Heart left ventricle (tissue), 16 donors: ENCODE measurements at regions not wholly inside any gene's neighbourhood (a gene's known extent, or its start where the extent isn't known, plus 50 kb on each side); places are given as distances from the start of the nearest gene placed in this dataset.
A peak's percentile ranks its signal among the peaks of the same experiment; 100 is the strongest.

Experiments
- ATAC-seq, 4 donors: fragments of 200-7000 bp; cut with Tn5 transposase; one replicate each; pipeline ENCODE4 v1.9.1; 2020 to 2022; ENCODE audit warnings: moderate library complexity in 4 of 4, mild to moderate bottlenecking in 3 of 4, moderate number of reproducible peaks in 1 of 4
- DNase-seq, 5 donors: peaks; one replicate each; pipeline ENCODE4 v3.0.0-alpha.2; 2020
- H3K27ac ChIP-seq, 12 donors: fragments of 200-600 bp; sonication (generic) in 4 of 12; one replicate each; pipeline versions ENCODE4 v1.5.0 to v1.8.0; 2016 to 2022; ENCODE audit warnings: mild to moderate bottlenecking in 2 of 12
- H3K27me3 ChIP-seq, 9 donors: fragments of 200-600 bp; sonication (generic) in 2 of 9; one replicate each; pipeline versions ENCODE4 v1.5.1 to v1.8.0; 2016 to 2022; ENCODE audit warnings: mild to moderate bottlenecking in 3 of 9
- H3K36me3 ChIP-seq, 9 donors: fragments of 200-600 bp; sonication (generic) in 2 of 9; one replicate each; pipeline versions ENCODE4 v1.5.0 to v1.8.0; 2018 to 2022; ENCODE audit warnings: mild to moderate bottlenecking in 2 of 9
- H3K4me1 ChIP-seq, 12 donors: fragments of 200-600 bp; sonication (generic) in 4 of 12; one replicate each; pipeline versions ENCODE4 v1.5.0 to v1.8.0; 2016 to 2022; ENCODE audit warnings: mild to moderate bottlenecking in 3 of 12
- H3K4me3 ChIP-seq, 12 donors: fragments of 200-600 bp; sonication (generic) in 4 of 12; one replicate each; pipeline versions ENCODE4 v1.5.0 to v1.8.0; 2017 to 2022; ENCODE audit warnings: mild to moderate bottlenecking in 9 of 12, moderate library complexity in 4 of 12
- H3K9me3 ChIP-seq, 12 donors: fragments of 200-600 bp; sonication (generic) in 4 of 12; one replicate each; pipeline versions ENCODE4 v1.5.0 to v1.8.0; 2016 to 2022; ENCODE audit warnings: mild to moderate bottlenecking in 1 of 12
- CTCF ChIP-seq, 12 donors: fragments of 200-600 bp; sonication (generic) in 4 of 12; IDR thresholded peaks; one replicate each; pipeline versions ENCODE4 v1.5.0 to v1.8.0; 2018 to 2022; ENCODE audit warnings: antibody characterized with exemption in 12 of 12, mild to moderate bottlenecking in 5 of 12
- POLR2A ChIP-seq, 2 donors: fragments of 450-650 bp; IDR thresholded peaks; one replicate each; pipeline ENCODE4 v1.6.1; 2017; ENCODE audit warnings: antibody characterized with exemption in 2 of 2, mild to moderate bottlenecking in 2 of 2, moderate library complexity in 2 of 2
- WGBS, 4 donors: extraction: QIAGEN DNeasy Blood & Tissue Kit in 2 of 4; methylation state at CpG; one replicate each; pipeline versions ENCODE4 v1.1.5 to v1.1.7; 2013 to 2018; 5-methylcytosine and 5-hydroxymethylcytosine counted together
- intact Hi-C, 10 donors: fragments of 100-400 bp; cut with DNase I; formaldehyde crosslinking; loops; one replicate each; pipeline versions ENCODE4 v1.11.1 to v1.14.2; 2022
- donor health status: ischemic (EF 13 %, LVEDD 7.1; RV severe dilation, severe dysfunction).
- donor health status: healthy with polysubstance abuse.
- donor health status: DM: no; HTN: yes; CAD: no.
- donor health status: DM: no; HTN: no; CAD: no.
- donor health status: ischemic (EF 25% LVEDD 6.9; RV normal size, moderate dysfunction).
- donor health status: ischemic (EF 25% LVEDD 5.7; RV mildly dilated, moderate dysfunction).
- donor health status: healthy.
- donor health status: DM: yes; HTN: yes; CAD: no.
- donor health status: ischemic (EF 35%, LVEDD 5.7; RV mildly dilated, moderate dysfunction).
- donor health status: nonischemic (EF 11% LVEDD 7.7; RV severe dilation, severe dysfunction).
- donor health status: DM: yes; HTN: yes; CAD: no.
- donor health status: PGD.
- donor health status: ischemic (EF 29% LVEDD 5.4; RV normal size, mild dysfunction).
- donor health status: nonischemic (EF 23%, LVEDD 6.1; RV moderate dilation, normal function).

- TF ChIP-seq POLR2A (IDR thresholded peaks at IDR 0.05) (no peak), CTCF (IDR thresholded peaks at IDR 0.05) (no peak)
- intact Hi-C loops, result no loop called here
- Histone ChIP-seq H3K4me1 (peaks cover 0 to 33% (median 0%) of the 10 kb centered on the region in 12 donors), H3K27me3 (no peaks in the 10 kb centered on the region), H3K36me3 (peaks cover 0 to 14% (median 0%) of the 10 kb centered on the region in 9 donors), H3K4me3 (no peak overlapping the region), H3K27ac (peak overlapping the region in 2 of 12 donors; percentile 27 to 83), H3K9me3 (no peaks in the 10 kb centered on the region)
- ATAC-seq (no peak), DNase-seq (no peak)
- 62 to 69% (median 67%) methylated on average over 12 of the region's 12 CpGs for WGBS, 4 donors
Measured at GRCh38 chr4:20618731-20619130, 81.5 kb upstream of the PACRGL start.

DNA sequence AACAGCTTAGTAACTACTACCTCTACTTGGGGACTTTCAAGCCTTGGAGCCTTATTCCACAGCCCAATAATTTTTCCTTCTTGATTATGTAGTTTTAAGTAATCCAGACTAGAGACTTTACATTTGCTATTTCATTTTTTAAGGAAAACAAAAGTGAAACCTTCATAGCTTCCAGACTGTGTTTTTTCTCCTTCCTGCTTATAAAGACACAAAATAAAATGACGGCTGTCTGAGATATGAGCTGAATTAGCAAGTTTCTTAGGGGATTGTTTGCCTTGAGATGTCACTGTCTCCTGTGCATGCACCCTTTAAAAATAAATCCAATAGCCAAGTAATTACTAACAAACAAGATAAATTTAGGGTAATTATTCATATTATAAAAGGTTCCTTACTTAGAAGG, 78.8 kb upstream of the PACRGL start:
- DNase-seq, result no peak
- H3K27ac ChIP-seq, result peak overlapping the region in 1 of 12 donors; percentile 69
- H3K36me3 ChIP-seq, result peaks cover 0 to 14% (median 0%) of the 10 kb centered on the region in 9 donors
- ATAC-seq, result no peak
- intact Hi-C loops, result no loop called here
- no peaks in the 10 kb centered on the region for H3K27me3 ChIP-seq
- H3K4me1 ChIP-seq, result peaks cover 0 to 48% (median 0%) of the 10 kb centered on the region in 12 donors
- TF ChIP-seq POLR2A (IDR thresholded peaks at IDR 0.05) (no peak), CTCF (IDR thresholded peaks at IDR 0.05) (no peak)
- no peak overlapping the region for H3K4me3 ChIP-seq
- WGBS, 4 donors, result 41 to 51% (median 45%) methylated on average over 1 of the region's 1 CpG
- no peaks in the 10 kb centered on the region for H3K9me3 ChIP-seq

GRCh38 chr4:20622701-20623100, 77.6 kb upstream of the PACRGL start:
- H3K27me3 ChIP-seq, result no peaks in the 10 kb centered on the region
- H3K9me3 ChIP-seq, result no peaks in the 10 kb centered on the region
- 56 to 96% (median 91%) methylated on average over 1 of the region's 1 CpG for WGBS, 4 donors
- DNase-seq (no peak), ATAC-seq (no peak)
- intact Hi-C loops, result no loop called here
- H3K4me1 ChIP-seq, result peaks cover 0 to 46% (median 0%) of the 10 kb centered on the region in 12 donors
- H3K36me3 ChIP-seq, result peaks cover 0 to 9% (median 0%) of the 10 kb centered on the region in 9 donors
- H3K27ac ChIP-seq, result no peak overlapping the region
- TF ChIP-seq POLR2A (IDR thresholded peaks at IDR 0.05), result no peak
- no peak for TF ChIP-seq CTCF (IDR thresholded peaks at IDR 0.05)
- no peak overlapping the region for H3K4me3 ChIP-seq

- Histone ChIP-seq H3K9me3 (peaks cover 0 to 5% (median 0%) of the 10 kb centered on the region in 12 donors), H3K4me1 (peaks cover 0 to 37% (median 0%) of the 10 kb centered on the region in 12 donors), H3K36me3 (peaks cover 0 to 6% (median 0%) of the 10 kb centered on the region in 9 donors), H3K27ac (peak overlapping the region in 1 of 12 donors; percentile 72), H3K27me3 (no peaks in the 10 kb centered on the region), H3K4me3 (no peak overlapping the region)
- TF ChIP-seq CTCF (IDR thresholded peaks at IDR 0.05), result no peak
- no peak for TF ChIP-seq POLR2A (IDR thresholded peaks at IDR 0.05)
- no peak for ATAC-seq
- DNase-seq, result no peak
- intact Hi-C loops, result no loop called here
Measured at GRCh38 chr4:20623939-20624338, 76.3 kb upstream of the PACRGL start.
